ENCODE measurements at regions not wholly inside any gene's neighbourhood (a gene's known extent, or its start where the extent isn't known, plus 50 kb on each side); places are given as distances from the start of the nearest gene placed in this dataset.
"Not testable (repeated sequence)": the region's sequence is repeated elsewhere in the genome, so short reads cannot be mapped to it uniquely, and the experiment has no call there.

GRCh38 chr2:144671695-144672455 lies 152.0 kb upstream of the ZEB2 start:
- DNase-seq: no peak

DNA sequence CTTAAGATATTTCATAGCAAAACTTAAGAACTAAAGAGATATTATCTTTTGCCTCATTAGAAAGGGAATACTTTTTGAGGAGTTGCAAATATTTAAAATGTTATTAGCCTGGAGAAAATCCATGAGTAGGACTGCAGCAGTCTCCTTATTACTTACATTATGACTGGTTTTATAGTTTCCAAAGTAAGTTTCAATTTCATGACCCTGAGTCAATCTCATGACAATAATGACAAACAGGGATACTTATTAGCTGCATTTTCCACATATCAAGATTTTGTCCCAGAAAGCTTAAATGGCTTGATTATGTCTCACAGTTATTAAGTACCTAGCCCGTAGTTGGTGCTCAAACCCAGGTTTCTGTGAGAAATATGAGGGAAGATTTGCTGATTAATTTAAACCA lies 150.8 kb upstream of the ZEB2 start:
- DNase-seq: no peak

DNA sequence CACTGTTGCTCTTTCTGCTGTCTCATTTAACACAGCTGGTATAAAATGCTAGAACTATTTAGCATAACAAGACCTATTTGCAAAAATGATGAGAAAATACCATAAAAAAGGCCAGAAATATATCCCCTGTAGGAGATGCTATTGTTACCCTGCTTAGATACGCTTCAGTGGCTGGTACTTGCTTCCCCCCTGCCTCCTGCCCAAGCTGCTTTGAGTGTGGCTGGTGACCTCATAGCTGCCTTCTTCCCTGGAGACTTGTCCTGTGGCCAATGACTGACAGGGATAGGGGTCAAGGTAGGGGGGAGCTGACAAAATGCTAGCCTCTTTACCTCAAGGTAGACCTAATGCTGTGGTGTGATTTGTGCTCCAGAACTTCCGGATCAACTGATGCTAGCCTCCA lies 150.2 kb upstream of the ZEB2 start:
- no peak for DNase-seq

DNA sequence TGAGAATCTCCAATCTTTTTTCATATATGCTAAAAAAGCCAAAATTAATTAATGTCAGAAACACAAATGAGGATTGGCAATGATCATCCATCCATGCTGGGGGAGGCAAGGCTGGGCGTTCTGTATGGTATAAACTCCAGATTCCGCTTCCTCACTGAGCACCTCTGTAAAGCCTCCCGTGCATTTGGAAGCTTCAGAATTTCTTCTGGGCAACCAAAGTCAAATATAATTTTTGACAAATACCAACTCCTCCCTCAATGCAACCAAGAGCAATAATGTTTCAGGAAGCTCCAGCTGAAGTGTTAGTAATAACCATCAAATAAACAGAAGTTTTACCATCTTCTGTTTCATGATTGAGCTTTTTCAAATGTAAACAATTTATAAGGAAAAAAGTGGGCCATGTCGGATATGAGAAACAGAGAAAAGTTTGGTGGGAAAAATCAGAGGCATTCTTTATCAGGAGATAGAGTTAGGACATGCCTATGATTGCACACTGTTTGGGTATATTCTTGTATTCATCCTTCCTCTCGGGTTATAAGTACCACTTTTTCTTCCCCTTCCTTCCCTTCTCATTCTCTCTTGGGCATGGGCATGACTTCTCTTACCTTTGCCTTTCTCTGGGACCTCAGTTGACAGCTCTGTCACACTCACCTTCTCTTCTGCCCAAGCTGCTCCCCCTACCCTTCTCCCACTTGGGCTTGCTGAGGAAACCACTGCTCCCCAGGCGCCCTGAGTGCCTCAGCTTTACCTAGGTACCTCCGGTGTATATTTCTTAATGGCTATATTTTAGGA lies 149.5 kb upstream of the ZEB2 start:
- no peak for DNase-seq

- no peak for DNase-seq
Observed at GRCh38 chr2:144668493-144669110, 148.7 kb upstream of the ZEB2 start.

- no peak for DNase-seq
Observed at GRCh38 chr2:144666032-144666431, 146.1 kb upstream of the ZEB2 start.

GRCh38 chr2:144663207-144663606 lies 143.3 kb upstream of the ZEB2 start:
- DNase-seq: no peak

GRCh38 chr2:144660518-144661316 lies 140.8 kb upstream of the ZEB2 start:
- no peak for DNase-seq

GRCh38 chr2:144659731-144660275 lies 139.9 kb upstream of the ZEB2 start:
- no peak for DNase-seq

GRCh38 chr2:144654523-144654922 lies 134.6 kb upstream of the ZEB2 start:
- no peak for DNase-seq

GRCh38 chr2:144650907-144651306 lies 131.0 kb upstream of the ZEB2 start:
- DNase-seq: no peak

GRCh38 chr2:144648837-144649465 lies 129.0 kb upstream of the ZEB2 start:
- DNase-seq: no peak

- DNase-seq: no peak
Observed at GRCh38 chr2:144645083-144645778, 125.3 kb upstream of the ZEB2 start.

DNA sequence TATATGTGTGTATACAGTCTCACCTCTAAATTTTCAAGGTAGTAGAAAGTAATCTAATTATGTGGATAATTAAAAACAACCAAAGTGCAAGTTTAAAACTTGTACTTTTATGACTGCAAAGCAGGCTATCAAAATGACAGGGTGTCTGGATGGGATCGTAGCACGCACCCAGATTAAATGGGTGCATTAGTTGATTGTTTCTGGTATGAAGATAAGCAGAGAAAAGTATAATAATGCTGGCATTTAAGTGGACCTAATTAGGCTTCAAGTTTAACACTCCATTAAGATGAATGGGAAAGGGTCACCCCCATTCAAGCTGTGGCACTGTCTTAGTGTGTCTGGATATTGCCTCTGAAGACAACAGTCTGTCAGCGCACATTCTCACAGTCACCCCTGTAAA lies 124.6 kb upstream of the ZEB2 start:
- no peak for DNase-seq

DNA sequence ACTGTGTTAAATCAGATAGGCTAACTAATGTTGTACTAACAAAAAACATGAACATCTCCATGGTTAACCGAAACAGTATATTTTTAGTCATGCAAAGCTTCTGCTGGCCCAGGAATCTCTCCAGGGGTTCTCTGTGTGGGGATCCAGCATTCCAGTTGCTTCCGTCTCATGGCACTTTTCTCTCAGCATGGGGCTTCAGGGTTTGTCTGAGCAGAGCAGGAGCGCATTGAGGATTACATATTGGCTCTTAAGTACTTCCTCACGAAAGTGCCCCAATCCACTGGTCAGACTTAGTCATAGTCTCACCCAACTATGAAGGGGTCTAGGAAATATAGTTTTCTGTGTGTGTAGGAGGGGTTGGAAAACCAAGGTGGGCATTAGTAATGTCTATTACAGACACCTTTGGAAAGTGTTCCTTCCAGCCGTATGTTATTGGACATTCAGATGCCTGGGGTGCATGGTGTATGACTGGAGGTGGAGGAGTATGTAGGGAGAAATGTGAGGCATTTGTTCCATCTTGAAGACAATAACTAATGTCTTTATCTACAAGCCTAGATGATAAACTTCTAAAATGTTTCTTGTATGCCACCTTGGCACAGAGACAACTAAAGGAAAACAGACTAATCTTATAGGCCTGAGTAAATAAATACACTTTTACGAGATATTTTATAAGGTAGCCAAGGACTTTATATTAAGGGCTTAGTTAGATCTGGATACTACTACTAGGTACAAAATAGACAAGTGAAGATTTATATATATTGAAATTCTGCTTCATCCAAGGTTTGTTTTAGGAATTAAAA lies 123.8 kb upstream of the ZEB2 start:
- no peak for DNase-seq

GRCh38 chr2:144642856-144643255 lies 122.9 kb upstream of the ZEB2 start:
- DNase-seq: no peak

GRCh38 chr2:144642131-144642530 lies 122.2 kb upstream of the ZEB2 start:
- no peak for DNase-seq

DNA sequence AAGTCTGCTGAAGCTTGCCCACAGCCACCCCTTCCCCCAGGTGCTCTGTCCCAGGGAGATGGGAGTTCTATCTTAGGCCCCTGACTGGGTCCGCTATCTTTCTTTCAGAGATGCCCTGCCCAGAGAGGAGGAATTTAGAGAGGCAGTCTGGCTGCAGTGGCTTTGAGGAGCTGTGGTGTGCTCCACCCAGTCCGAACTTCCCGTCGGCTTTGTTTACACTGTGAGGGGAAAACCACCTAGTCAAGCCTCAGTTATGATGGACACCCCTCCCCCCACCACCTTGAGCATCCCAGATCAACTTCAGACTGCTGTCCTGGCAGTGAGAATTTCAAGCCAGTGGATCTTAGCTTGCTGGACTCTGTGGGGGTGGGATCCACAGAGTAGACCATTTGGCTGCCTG lies 118.3 kb upstream of the ZEB2 start:
- DNase-seq: not testable (repeated sequence)

DNA sequence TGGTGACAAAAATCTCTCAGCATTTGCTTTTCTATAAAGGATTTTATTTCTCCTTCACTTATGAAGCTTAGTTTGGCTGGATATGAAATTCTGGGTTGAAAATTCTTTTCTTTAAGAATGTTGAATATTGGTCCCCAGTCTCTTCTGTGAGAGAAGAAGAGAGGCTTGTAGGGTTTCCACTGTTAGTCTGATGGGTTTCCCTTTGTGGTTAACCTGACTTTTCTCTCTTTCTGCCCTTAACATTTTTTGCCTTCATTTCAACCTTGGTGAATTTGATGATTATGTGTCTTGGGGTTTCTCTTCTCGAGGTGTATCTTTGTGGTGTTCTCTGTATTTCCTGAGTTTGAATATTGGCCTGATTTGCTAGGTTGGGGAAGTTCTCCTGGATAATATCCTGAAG lies 116.9 kb upstream of the ZEB2 start:
- not testable (repeated sequence) for DNase-seq

DNA sequence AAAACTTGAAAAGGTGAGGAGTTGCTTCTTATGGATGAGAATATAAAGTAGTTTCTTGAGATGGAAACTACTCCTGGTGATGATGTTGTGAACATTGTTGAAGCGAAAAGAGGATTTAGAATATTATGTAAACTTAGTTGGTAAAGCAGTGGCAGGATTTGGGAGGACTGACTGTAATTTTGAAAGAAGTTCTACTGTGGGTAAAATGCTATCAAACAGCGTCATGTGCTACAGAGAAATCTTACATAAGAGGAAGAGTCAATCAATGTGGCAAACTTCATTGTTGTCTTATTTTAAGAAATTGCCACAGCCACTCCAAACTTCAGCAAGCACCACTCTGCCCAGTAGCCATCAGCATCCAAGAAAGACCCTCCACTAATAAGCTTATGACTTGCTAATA lies 112.9 kb upstream of the ZEB2 start:
- no peak for DNase-seq

DNA sequence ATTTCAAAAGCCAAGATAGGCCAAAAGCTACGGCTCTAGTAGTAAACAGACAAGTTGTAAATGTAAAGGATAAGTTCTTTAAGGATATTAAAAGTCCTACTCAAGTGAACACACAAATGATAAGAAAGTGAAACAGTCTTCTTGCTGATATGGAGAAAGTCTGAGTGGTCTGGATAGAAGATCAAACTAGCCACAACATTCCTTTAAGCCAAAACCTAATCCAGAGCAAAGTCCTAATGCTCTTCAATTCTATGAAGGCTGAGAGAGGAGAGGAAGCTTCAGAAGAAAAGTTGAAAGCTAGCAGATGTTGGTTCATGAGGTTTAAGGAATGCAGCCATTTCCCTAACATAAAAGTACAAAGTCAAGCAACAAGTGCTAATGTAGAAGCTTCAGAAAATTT lies 111.7 kb upstream of the ZEB2 start:
- DNase-seq: no peak

Data from NCI-H524 treated with DMSO at 0.1 percent for 48 hours (cell line).